HG03442 (cell line): ENCODE measurements at regions not wholly inside any gene's neighbourhood (a gene's known extent, or its start where the extent isn't known, plus 50 kb on each side); places are given as distances from the start of the nearest gene placed in this dataset.

Source experiments
- ATAC-seq: cut with Tn5 transposase; IDR thresholded peaks from one replicate; pipeline ENCODE4 v1.9.1; 2021; ENCODE audit warnings: mild to moderate bottlenecking, moderate library complexity; ENCODE audit not compliant: unreplicated experiment

GRCh38 chr5:158139161-158139560 lies 280.2 kb upstream of the CLINT1 start:
- no peak for ATAC-seq

- no peak for ATAC-seq
Measured at GRCh38 chr5:158135682-158136179, 276.8 kb upstream of the CLINT1 start.

- ATAC-seq = no peak
Measured at GRCh38 chr5:158133369-158133768, 274.4 kb upstream of the CLINT1 start.

- no peak for ATAC-seq
Measured at GRCh38 chr5:158127536-158127935, 268.6 kb upstream of the CLINT1 start.

GRCh38 chr5:158126442-158127405 lies 267.8 kb upstream of the CLINT1 start:
- ATAC-seq = no peak

- ATAC-seq = no peak
Measured at GRCh38 chr5:158124606-158125316, 265.8 kb upstream of the CLINT1 start.

GRCh38 chr5:158123595-158123994 lies 264.6 kb upstream of the CLINT1 start:
- no peak for ATAC-seq

- ATAC-seq = no peak
Measured at GRCh38 chr5:158121678-158122077, 262.7 kb upstream of the CLINT1 start.

GRCh38 chr5:158120760-158121159 lies 261.8 kb upstream of the CLINT1 start:
- no peak for ATAC-seq

GRCh38 chr5:158119961-158120723 lies 261.2 kb upstream of the CLINT1 start:
- no peak for ATAC-seq

- no peak for ATAC-seq
Measured at GRCh38 chr5:158117467-158118160, 258.7 kb upstream of the CLINT1 start.

GRCh38 chr5:158116965-158117364 lies 258.0 kb upstream of the CLINT1 start:
- ATAC-seq = no peak

GRCh38 chr5:158115468-158115867 lies 256.5 kb upstream of the CLINT1 start:
- ATAC-seq = no peak

- ATAC-seq = no peak
Measured at GRCh38 chr5:158108177-158108576, 249.2 kb upstream of the CLINT1 start.

- no peak for ATAC-seq
Measured at GRCh38 chr5:158100373-158100888, 241.5 kb upstream of the CLINT1 start.

GRCh38 chr5:158099571-158100105 lies 240.7 kb upstream of the CLINT1 start:
- no peak for ATAC-seq

GRCh38 chr5:158096835-158097234 lies 237.9 kb upstream of the CLINT1 start:
- no peak for ATAC-seq

- no peak for ATAC-seq
Measured at GRCh38 chr5:158086856-158087255, 227.9 kb upstream of the CLINT1 start.

GRCh38 chr5:158084292-158084691 lies 225.3 kb upstream of the CLINT1 start:
- ATAC-seq = no peak

GRCh38 chr5:158082696-158083287 lies 223.8 kb upstream of the CLINT1 start:
- ATAC-seq = no peak
